ENCODE measurements at regions not wholly inside any gene's neighbourhood (a gene's known extent, or its start where the extent isn't known, plus 50 kb on each side); places are given as distances from the start of the nearest gene placed in this dataset.

- no peak for TF ChIP-seq CTCF (IDR thresholded peaks at IDR 0.05; ENCODE audit: low read depth, low read length)
- no peak for TF ChIP-seq EZH2phosphoT487 (IDR thresholded peaks at IDR 0.05; ENCODE audit: low read depth)
These were observed 70.1 kb upstream of the SHISA6 start for GRCh38 chr17:11170881-11171280.

Data from OCI-LY3 (cell line).